K562 (cell line): ENCODE measurements at regions not wholly inside any gene's neighbourhood (a gene's known extent, or its start where the extent isn't known, plus 50 kb on each side); places are given as distances from the start of the nearest gene placed in this dataset.

Source experiments
- BDP1 ChIP-seq: IDR thresholded peaks from 3 replicates; pipeline ENCODE4 v1.6.1; 2011; ENCODE audit not compliant: insufficient read length, insufficient read depth
- GABPA ChIP-seq: fragments of 200-800 bp; sonication (Bioruptor generic); conservative IDR thresholded peaks from 2 replicates; pipeline ENCODE4 v1.6.1; 2016; ENCODE audit warnings: low read depth, missing genetic modification characterization, missing compliant biosample characterization
- HCFC1 ChIP-seq: IDR thresholded peaks from 2 replicates; pipeline ENCODE4 v1.6.1; 2012; ENCODE audit warnings: low read depth, low read length, improper control_type of control experiment
- MEIS2 ChIP-seq: fragments of 450-650 bp; IDR thresholded peaks from 2 replicates; pipeline ENCODE4 v1.6.1; 2014; ENCODE audit warnings: mild to moderate bottlenecking; ENCODE audit not compliant: partially characterized antibody
- OTX1 ChIP-seq: fragments of 450-650 bp; formaldehyde crosslinking; IDR thresholded peaks from 2 replicates; pipeline ENCODE4 v1.4.0; 2022; ENCODE audit warnings: mild to moderate bottlenecking
- PTTG1 ChIP-seq: fragments of 450-650 bp; IDR thresholded peaks from 2 replicates; pipeline ENCODE4 v1.6.1; 2016; ENCODE audit warnings: low read depth, mild to moderate bottlenecking, missing genetic modification characterization, missing compliant biosample characterization
- RFX1 ChIP-seq: fragments of 450-650 bp; IDR thresholded peaks from 2 replicates; pipeline ENCODE4 v1.6.1; 2016; ENCODE audit warnings: mild to moderate bottlenecking, moderate library complexity
- SIN3A ChIP-seq, 2 experiments: fragments of 150-350 bp in 1 of 2; IDR thresholded peaks; 2 replicates each; pipeline ENCODE4 v1.6.1; 2011 to 2016; ENCODE audit warnings: borderline replicate concordance in 2 of 2, low read depth in 2 of 2, low read length in 2 of 2, mild to moderate bottlenecking in 2 of 2, moderate library complexity in 2 of 2; ENCODE audit not compliant: control insufficient read depth in 1 of 2
- SPI1 ChIP-seq: IDR thresholded peaks from 2 replicates; pipeline ENCODE4 v1.6.1; 2011; ENCODE audit warnings: low read depth, low read length, control low read depth, borderline replicate concordance
- TAL1 ChIP-seq: fragments of 450-650 bp; IDR thresholded peaks from 2 replicates; pipeline ENCODE4 v1.6.1; 2016; ENCODE audit warnings: mild to moderate bottlenecking
- TGIF2 ChIP-seq: sonication (generic); formaldehyde crosslinking; IDR thresholded peaks from 2 replicates; pipeline ENCODE4 v1.8.1; 2022; ENCODE audit warnings: mild to moderate bottlenecking, missing genetic modification reagents, moderate library complexity
- YY1 ChIP-seq, 3 experiments: IDR thresholded peaks; 2 replicates each; pipeline ENCODE4 v1.6.1; 2011; ENCODE audit warnings: low read length in 2 of 3, mild to moderate bottlenecking in 2 of 3, moderate library complexity in 2 of 3, borderline replicate concordance in 1 of 3, control low read depth in 1 of 3, low read depth in 1 of 3; ENCODE audit not compliant: insufficient read depth in 3 of 3, insufficient replicate concordance in 2 of 3, control insufficient read depth in 1 of 3, insufficient read length in 1 of 3; ENCODE audit errors: extremely low read depth in 1 of 3
- ZNF384 ChIP-seq: IDR thresholded peaks from 2 replicates; pipeline ENCODE4 v1.6.1; 2012; ENCODE audit warnings: low read depth, low read length, improper control_type of control experiment
- ZNF57 ChIP-seq: fragments of 450-650 bp; formaldehyde crosslinking; IDR thresholded peaks from 2 replicates; pipeline ENCODE4 v1.4.0; 2020; ENCODE audit warnings: mild to moderate bottlenecking, moderate library complexity
- ZNF668 ChIP-seq: fragments of 250-450 bp; sonication (Bioruptor Pico); IDR thresholded peaks from 2 replicates; pipeline ENCODE4 v1.8.0; 2022; ENCODE audit warnings: mild to moderate bottlenecking, inconsistent platforms
- ZNF717 ChIP-seq: fragments of 250-450 bp; sonication (Bioruptor Pico); IDR thresholded peaks from 2 replicates; pipeline ENCODE4 v1.5.0; 2021
- TF ChIP-seq, protein P1 (sequence below), 2 experiments: IDR thresholded peaks; 2 replicates each; pipeline ENCODE4 v1.6.1; 2012; ENCODE audit warnings: improper control_type of control experiment in 2 of 2, low read depth in 2 of 2, low read length in 2 of 2, borderline replicate concordance in 1 of 2
- TF ChIP-seq, protein P2 (sequence below): sonication (generic); formaldehyde crosslinking; IDR thresholded peaks from 2 replicates; pipeline ENCODE4 v1.8.0; 2023; ENCODE audit warnings: mild to moderate bottlenecking, missing genetic modification reagents
- TF ChIP-seq, protein P3 (sequence below): fragments of 250-450 bp; sonication (Bioruptor Pico); IDR thresholded peaks from 2 replicates; pipeline ENCODE4 v1.5.0; 2021
- TF ChIP-seq, protein P4 (sequence below): sonication (generic); formaldehyde crosslinking; IDR thresholded peaks from 2 replicates; pipeline ENCODE4 v1.8.1; 2023; ENCODE audit warnings: missing genetic modification reagents, mild to moderate bottlenecking, borderline replicate concordance

DNA sequence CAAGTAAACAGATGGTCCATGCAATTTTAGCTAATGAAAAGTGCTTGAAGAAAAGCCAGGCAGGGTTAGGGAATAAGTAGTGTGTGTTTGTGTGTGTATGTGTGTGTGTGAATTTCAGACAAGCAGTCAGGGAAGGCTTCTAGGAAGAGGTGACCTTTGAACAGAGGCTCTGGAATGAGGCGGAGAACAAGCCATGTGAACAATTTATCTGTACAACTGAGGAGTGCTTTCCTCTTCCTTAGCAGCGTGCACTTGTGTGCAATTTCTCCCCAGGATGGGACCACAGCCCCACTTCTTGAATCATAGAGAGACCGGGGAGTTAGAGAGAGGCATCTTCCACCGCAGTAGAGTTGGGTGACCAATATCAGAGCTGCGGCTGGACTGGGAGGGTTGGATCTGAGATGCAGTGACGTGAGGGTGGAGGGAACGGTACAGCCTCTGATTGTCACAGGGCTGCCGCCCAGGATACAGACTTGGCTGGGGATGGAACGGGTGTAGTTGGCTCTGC lies 69.2 kb upstream of the FAM171A1 start (continued):
- TF ChIP-seq, protein P1, sequence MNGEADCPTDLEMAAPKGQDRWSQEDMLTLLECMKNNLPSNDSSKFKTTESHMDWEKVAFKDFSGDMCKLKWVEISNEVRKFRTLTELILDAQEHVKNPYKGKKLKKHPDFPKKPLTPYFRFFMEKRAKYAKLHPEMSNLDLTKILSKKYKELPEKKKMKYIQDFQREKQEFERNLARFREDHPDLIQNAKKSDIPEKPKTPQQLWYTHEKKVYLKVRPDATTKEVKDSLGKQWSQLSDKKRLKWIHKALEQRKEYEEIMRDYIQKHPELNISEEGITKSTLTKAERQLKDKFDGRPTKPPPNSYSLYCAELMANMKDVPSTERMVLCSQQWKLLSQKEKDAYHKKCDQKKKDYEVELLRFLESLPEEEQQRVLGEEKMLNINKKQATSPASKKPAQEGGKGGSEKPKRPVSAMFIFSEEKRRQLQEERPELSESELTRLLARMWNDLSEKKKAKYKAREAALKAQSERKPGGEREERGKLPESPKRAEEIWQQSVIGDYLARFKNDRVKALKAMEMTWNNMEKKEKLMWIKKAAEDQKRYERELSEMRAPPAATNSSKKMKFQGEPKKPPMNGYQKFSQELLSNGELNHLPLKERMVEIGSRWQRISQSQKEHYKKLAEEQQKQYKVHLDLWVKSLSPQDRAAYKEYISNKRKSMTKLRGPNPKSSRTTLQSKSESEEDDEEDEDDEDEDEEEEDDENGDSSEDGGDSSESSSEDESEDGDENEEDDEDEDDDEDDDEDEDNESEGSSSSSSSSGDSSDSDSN (IDR thresholded peaks at IDR 0.05; ENCODE audit: borderline replicate concordance in 1 of 2, low read depth in 2 of 2, low read length in 2 of 2), result no peak
- TF ChIP-seq, protein P2, sequence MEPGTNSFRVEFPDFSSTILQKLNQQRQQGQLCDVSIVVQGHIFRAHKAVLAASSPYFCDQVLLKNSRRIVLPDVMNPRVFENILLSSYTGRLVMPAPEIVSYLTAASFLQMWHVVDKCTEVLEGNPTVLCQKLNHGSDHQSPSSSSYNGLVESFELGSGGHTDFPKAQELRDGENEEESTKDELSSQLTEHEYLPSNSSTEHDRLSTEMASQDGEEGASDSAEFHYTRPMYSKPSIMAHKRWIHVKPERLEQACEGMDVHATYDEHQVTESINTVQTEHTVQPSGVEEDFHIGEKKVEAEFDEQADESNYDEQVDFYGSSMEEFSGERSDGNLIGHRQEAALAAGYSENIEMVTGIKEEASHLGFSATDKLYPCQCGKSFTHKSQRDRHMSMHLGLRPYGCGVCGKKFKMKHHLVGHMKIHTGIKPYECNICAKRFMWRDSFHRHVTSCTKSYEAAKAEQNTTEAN (CRISPR knock-in tag), result no peak
- TF ChIP-seq GABPA, result no peak
- TF ChIP-seq YY1 (IDR thresholded peaks at IDR 0.05; ENCODE audit: borderline replicate concordance in 1 of 3, control insufficient read depth in 1 of 3, extremely low read depth in 1 of 3, insufficient read depth in 3 of 3, insufficient read length in 1 of 3, insufficient replicate concordance in 2 of 3, low read depth in 1 of 3, low read length in 2 of 3), result no peak
- TF ChIP-seq PTTG1 (tag), result no peak
- no peak for TF ChIP-seq ZNF384
- no peak for TF ChIP-seq TAL1
- no peak for TF ChIP-seq ZNF717 (CRISPR knock-in tag)
- TF ChIP-seq BDP1, result no peak
- TF ChIP-seq TGIF2 (CRISPR knock-in tag), result no peak
- TF ChIP-seq, protein P3, sequence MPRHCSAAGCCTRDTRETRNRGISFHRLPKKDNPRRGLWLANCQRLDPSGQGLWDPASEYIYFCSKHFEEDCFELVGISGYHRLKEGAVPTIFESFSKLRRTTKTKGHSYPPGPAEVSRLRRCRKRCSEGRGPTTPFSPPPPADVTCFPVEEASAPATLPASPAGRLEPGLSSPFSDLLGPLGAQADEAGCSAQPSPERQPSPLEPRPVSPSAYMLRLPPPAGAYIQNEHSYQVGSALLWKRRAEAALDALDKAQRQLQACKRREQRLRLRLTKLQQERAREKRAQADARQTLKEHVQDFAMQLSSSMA (CRISPR knock-in tag), result no peak
- TF ChIP-seq HCFC1, result no peak
- no peak for TF ChIP-seq OTX1
- no peak for TF ChIP-seq SPI1
- TF ChIP-seq ZNF57 (CRISPR knock-in tag), result 0 out of 2 replicates have a peak, but pooled peaks have one; percentile 48
- no peak for TF ChIP-seq MEIS2
- no peak for TF ChIP-seq SIN3A (IDR thresholded peaks at IDR 0.05; ENCODE audit: borderline replicate concordance in 2 of 2, control insufficient read depth in 1 of 2, low read depth in 2 of 2, low read length in 2 of 2)
- TF ChIP-seq, protein P4, sequence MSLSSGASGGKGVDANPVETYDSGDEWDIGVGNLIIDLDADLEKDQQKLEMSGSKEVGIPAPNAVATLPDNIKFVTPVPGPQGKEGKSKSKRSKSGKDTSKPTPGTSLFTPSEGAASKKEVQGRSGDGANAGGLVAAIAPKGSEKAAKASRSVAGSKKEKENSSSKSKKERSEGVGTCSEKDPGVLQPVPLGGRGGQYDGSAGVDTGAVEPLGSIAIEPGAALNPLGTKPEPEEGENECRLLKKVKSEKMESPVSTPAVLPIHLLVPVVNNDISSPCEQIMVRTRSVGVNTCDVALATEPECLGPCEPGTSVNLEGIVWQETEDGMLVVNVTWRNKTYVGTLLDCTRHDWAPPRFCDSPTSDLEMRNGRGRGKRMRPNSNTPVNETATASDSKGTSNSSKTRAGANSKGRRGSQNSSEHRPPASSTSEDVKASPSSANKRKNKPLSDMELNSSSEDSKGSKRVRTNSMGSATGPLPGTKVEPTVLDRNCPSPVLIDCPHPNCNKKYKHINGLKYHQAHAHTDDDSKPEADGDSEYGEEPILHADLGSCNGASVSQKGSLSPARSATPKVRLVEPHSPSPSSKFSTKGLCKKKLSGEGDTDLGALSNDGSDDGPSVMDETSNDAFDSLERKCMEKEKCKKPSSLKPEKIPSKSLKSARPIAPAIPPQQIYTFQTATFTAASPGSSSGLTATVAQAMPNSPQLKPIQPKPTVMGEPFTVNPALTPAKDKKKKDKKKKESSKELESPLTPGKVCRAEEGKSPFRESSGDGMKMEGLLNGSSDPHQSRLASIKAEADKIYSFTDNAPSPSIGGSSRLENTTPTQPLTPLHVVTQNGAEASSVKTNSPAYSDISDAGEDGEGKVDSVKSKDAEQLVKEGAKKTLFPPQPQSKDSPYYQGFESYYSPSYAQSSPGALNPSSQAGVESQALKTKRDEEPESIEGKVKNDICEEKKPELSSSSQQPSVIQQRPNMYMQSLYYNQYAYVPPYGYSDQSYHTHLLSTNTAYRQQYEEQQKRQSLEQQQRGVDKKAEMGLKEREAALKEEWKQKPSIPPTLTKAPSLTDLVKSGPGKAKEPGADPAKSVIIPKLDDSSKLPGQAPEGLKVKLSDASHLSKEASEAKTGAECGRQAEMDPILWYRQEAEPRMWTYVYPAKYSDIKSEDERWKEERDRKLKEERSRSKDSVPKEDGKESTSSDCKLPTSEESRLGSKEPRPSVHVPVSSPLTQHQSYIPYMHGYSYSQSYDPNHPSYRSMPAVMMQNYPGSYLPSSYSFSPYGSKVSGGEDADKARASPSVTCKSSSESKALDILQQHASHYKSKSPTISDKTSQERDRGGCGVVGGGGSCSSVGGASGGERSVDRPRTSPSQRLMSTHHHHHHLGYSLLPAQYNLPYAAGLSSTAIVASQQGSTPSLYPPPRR (CRISPR knock-in tag), result no peak
- TF ChIP-seq RFX1, result no peak
- TF ChIP-seq ZNF668 (CRISPR knock-in tag), result no peak
